ENCODE measurements at regions not wholly inside any gene's neighbourhood (a gene's known extent, or its start where the extent isn't known, plus 50 kb on each side); places are given as distances from the start of the nearest gene placed in this dataset.

GRCh38 chr12:47299586-47299985 lies 219.8 kb upstream of the AMIGO2 start:
- Mint-ChIP-seq H3K4me3 (no peak overlapping the region), H3K4me1 (ENCODE audit: low read depth) (peaks cover 46% of the 10 kb centered on the region), H3K36me3 (ENCODE audit: low read depth) (peaks cover 15% of the 10 kb centered on the region), H3K27ac (no peak overlapping the region), H3K27me3 (ENCODE audit: low read depth) (no peaks in the 10 kb centered on the region), H3K9me3 (peaks cover 12% of the 10 kb centered on the region)
- DNase-seq (ENCODE audit: low spot score): no peak

- no peaks in the 10 kb centered on the region for H3K27me3 Mint-ChIP-seq (ENCODE audit: low read depth)
- peaks cover 12% of the 10 kb centered on the region for H3K9me3 Mint-ChIP-seq
- peak overlapping the region; percentile 25 for H3K4me3 Mint-ChIP-seq
- H3K36me3 Mint-ChIP-seq (ENCODE audit: low read depth): peaks cover 15% of the 10 kb centered on the region
- peaks cover 39% of the 10 kb centered on the region for H3K4me1 Mint-ChIP-seq (ENCODE audit: low read depth)
- no peak overlapping the region for H3K27ac Mint-ChIP-seq
- no peak for DNase-seq (ENCODE audit: low spot score)
Measured at GRCh38 chr12:47297993-47298392, 218.2 kb upstream of the AMIGO2 start.

GRCh38 chr12:47296828-47297227 lies 217.1 kb upstream of the AMIGO2 start:
- H3K36me3 Mint-ChIP-seq (ENCODE audit: low read depth): peaks cover 15% of the 10 kb centered on the region
- no peak for DNase-seq (ENCODE audit: low spot score)
- no peaks in the 10 kb centered on the region for H3K27me3 Mint-ChIP-seq (ENCODE audit: low read depth)
- H3K4me1 Mint-ChIP-seq (ENCODE audit: low read depth): peaks cover 30% of the 10 kb centered on the region
- H3K4me3 Mint-ChIP-seq: no peak overlapping the region
- peaks cover 12% of the 10 kb centered on the region for H3K9me3 Mint-ChIP-seq
- H3K27ac Mint-ChIP-seq: no peak overlapping the region

- Mint-ChIP-seq H3K27me3 (ENCODE audit: low read depth) (no peaks in the 10 kb centered on the region), H3K27ac (no peak overlapping the region), H3K36me3 (ENCODE audit: low read depth) (peaks cover 3% of the 10 kb centered on the region), H3K4me1 (ENCODE audit: low read depth) (peaks cover 13% of the 10 kb centered on the region), H3K9me3 (peaks cover 2% of the 10 kb centered on the region), H3K4me3 (no peak overlapping the region)
- DNase-seq (ENCODE audit: low spot score): no peak
Measured at GRCh38 chr12:47293406-47293805, 213.6 kb upstream of the AMIGO2 start.

GRCh38 chr12:47286676-47287075 lies 206.9 kb upstream of the AMIGO2 start:
- peaks cover 15% of the 10 kb centered on the region for H3K4me1 Mint-ChIP-seq (ENCODE audit: low read depth)
- no peaks in the 10 kb centered on the region for H3K27me3 Mint-ChIP-seq (ENCODE audit: low read depth)
- H3K9me3 Mint-ChIP-seq: no peaks in the 10 kb centered on the region
- no peak for DNase-seq (ENCODE audit: low spot score)
- H3K4me3 Mint-ChIP-seq: no peak overlapping the region
- H3K36me3 Mint-ChIP-seq (ENCODE audit: low read depth): no peaks in the 10 kb centered on the region
- H3K27ac Mint-ChIP-seq: no peak overlapping the region
